ENCODE measurements at regions not wholly inside any gene's neighbourhood (a gene's known extent, or its start where the extent isn't known, plus 50 kb on each side); places are given as distances from the start of the nearest gene placed in this dataset.
"Not testable (repeated sequence)": the region's sequence is repeated elsewhere in the genome, so short reads cannot be mapped to it uniquely, and the experiment has no call there.

DNA sequence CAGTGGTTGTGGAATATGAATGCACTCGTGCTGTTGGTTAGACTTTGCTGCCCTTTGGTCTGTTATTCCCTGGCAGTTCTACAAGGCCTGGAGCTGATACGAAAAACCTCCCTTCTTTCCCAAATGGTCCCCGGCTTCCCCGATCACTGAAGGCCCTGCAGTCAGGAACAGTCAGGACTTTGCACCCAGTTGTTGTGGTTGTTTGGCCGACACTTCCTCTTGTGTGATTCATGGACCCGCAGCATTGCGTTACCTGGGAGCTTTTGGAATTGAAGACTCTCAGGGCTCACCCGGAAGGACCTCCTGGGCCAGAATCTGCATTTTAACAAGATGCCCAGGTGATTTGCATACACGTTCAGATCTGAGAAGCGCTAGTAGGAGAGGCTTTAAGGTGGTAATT, 106.8 kb upstream of the ZNF195 start:
- 13% methylated on average over 9 of the region's 10 CpGs for WGBS (ENCODE audit: low lambda C conversion rate)
- not testable (repeated sequence) for FAIRE-seq

DNA sequence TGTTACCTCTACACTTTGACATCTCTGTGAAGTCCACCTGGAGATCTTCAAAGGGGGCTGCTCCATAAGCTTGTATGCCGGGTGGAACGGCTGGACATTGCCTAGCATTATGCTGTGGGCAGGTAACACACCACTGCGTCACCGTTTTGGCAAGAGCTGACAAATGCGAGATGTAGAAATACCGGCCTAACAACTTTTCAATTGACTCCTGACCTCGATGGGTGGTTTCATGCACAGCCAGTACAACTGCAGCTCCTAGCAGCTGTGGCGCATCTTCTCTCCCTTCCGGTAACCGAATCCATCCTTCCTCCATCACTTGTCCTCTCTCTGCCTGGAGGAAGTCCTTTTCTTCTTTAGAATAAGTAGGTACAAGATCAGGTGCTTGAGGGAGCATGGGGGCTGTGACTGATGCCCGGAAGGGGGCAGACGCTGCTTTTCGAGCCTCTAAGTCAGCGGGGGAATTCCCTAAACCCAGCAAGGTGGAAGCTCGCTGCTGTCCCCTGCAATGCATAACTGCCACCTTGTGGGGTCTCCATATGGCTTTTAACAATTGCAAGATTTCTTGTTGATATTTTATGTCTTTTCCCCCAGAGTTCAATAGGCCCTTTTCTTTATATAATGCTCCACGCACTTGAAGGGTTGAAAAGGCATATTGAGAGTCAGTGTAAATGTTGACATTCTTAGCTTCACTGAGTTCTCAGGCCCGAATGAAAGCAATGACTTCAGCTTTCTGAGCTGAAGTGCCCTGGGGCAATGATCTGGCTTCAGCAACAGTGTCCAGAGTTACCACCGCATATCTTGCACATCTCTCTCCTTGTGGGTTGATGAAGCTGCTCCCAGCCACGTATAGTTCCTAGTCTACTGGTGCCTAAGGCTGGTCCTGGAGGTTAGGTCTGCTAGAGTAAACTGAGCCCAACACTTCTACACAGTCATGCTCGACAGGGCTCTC, 98.3 kb upstream of the ZNF195 start:
- POLR2A ChIA-PET; H3K27ac ChIP-seq (ENCODE audit: extremely low read length, insufficient read depth, low read length); H3K9me3 ChIP-seq (ENCODE audit: low read length); H3K27me3 ChIP-seq (ENCODE audit: control insufficient read depth in 1 of 2, insufficient read depth in 2 of 2, low read length in 2 of 2); H3K4me2 ChIP-seq (ENCODE audit: low read depth, low read length); FAIRE-seq; DNase-seq (ENCODE audit: low spot score); intact Hi-C loops (cut with micrococcal nuclease; ENCODE audit: unreplicated experiment); CTCF ChIA-PET (ENCODE audit: low intra/inter-chr PET ratio, low total read pairs); H3K79me2 ChIP-seq (ENCODE audit: insufficient read depth, low read length); ATAC-seq; H3K9ac ChIP-seq (ENCODE audit: insufficient read depth, low read depth, low read length); BruUV-seq (replicated peaks); H4K20me1 ChIP-seq (ENCODE audit: insufficient read depth, low read length); H3K4me1 ChIP-seq (ENCODE audit: insufficient read depth, low read length); H3K4me3 ChIP-seq (replicated peaks in 1 of 3; ENCODE audit: insufficient read depth in 1 of 3, low read depth in 2 of 3, low read length in 3 of 3); H3K36me3 ChIP-seq (replicated peaks in 1 of 2; ENCODE audit: control insufficient read depth in 1 of 2, insufficient read depth in 2 of 2, low read length in 2 of 2); in situ Hi-C loops (cut with HindIII; ENCODE audit: extremely low pct_ligation_motif_present, low pct_unique_long_range_greater_than_20kb); H2AFZ ChIP-seq (ENCODE audit: low read length): not testable (repeated sequence)
- 50% methylated on average over 19 of the region's 20 CpGs for WGBS (ENCODE audit: low lambda C conversion rate)

More for the DNA sequence above, 106.8 kb upstream of the ZNF195 start:
- H3K9me3 ChIP-seq (ENCODE audit: low read length); H4K20me1 ChIP-seq (ENCODE audit: insufficient read depth, low read length); BruUV-seq (replicated peaks); H3K27ac ChIP-seq (ENCODE audit: extremely low read length, insufficient read depth, low read length); H3K79me2 ChIP-seq (ENCODE audit: insufficient read depth, low read length); DNase-seq (ENCODE audit: low spot score); H3K4me1 ChIP-seq (ENCODE audit: insufficient read depth, low read length); CTCF ChIA-PET (ENCODE audit: low intra/inter-chr PET ratio, low total read pairs); POLR2A ChIA-PET; H2AFZ ChIP-seq (ENCODE audit: low read length); H3K9ac ChIP-seq (ENCODE audit: insufficient read depth, low read depth, low read length); H3K4me2 ChIP-seq (ENCODE audit: low read depth, low read length); intact Hi-C loops (cut with micrococcal nuclease; ENCODE audit: unreplicated experiment); ATAC-seq; H3K4me3 ChIP-seq (replicated peaks in 1 of 3; ENCODE audit: insufficient read depth in 1 of 3, low read depth in 2 of 3, low read length in 3 of 3); H3K36me3 ChIP-seq (replicated peaks in 1 of 2; ENCODE audit: control insufficient read depth in 1 of 2, insufficient read depth in 2 of 2, low read length in 2 of 2); in situ Hi-C loops (cut with HindIII; ENCODE audit: extremely low pct_ligation_motif_present, low pct_unique_long_range_greater_than_20kb); H3K27me3 ChIP-seq (ENCODE audit: control insufficient read depth in 1 of 2, insufficient read depth in 2 of 2, low read length in 2 of 2): not testable (repeated sequence)

DNA sequence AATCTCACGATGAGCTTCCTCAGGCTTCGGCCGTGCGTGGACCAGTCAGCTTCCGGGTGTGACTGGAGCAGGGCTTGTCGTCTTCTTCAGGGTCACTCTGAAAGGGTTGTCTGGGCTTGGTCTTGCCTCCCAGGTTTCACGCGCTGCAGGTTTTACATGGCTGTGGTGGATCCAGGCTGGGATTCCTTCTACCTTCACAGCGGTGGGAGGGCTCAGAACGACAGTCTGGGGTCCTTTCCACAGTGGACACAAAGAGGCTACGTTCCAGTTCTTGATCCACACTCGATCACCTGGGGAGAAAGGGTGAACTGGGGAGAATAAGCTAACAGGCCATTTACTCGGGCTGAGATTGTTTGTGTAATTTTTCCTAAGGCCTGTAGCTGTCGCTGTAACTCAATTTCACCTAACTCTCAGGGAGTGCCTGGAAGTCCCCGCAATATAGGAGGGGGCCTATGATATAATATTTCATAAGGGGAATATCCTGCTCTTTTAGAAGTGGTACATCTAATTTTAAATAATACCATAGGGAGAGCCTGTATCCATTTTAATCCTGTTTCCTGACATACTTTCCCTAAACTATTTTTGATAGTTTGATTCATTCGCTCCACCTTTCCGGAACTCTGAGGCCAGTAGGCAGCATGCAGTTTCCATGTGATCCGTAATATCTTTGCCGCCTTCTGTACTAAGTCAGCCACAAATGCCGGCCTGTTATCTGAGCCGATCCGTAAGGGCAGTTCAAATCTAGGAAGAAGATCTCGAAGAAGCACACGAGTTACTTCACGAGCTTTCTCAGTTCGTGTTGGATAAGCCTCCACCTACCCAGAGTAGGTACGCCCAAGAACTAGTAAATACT, 97.4 kb upstream of the ZNF195 start:
- H3K27me3 ChIP-seq (ENCODE audit: control insufficient read depth in 1 of 2, insufficient read depth in 2 of 2, low read length in 2 of 2); H3K27ac ChIP-seq (ENCODE audit: extremely low read length, insufficient read depth, low read length); H3K79me2 ChIP-seq (ENCODE audit: insufficient read depth, low read length); ATAC-seq; POLR2A ChIA-PET; H2AFZ ChIP-seq (ENCODE audit: low read length); in situ Hi-C loops (cut with HindIII; ENCODE audit: extremely low pct_ligation_motif_present, low pct_unique_long_range_greater_than_20kb); H4K20me1 ChIP-seq (ENCODE audit: insufficient read depth, low read length); H3K9me3 ChIP-seq (ENCODE audit: low read length); H3K4me3 ChIP-seq (replicated peaks in 1 of 3; ENCODE audit: insufficient read depth in 1 of 3, low read depth in 2 of 3, low read length in 3 of 3); H3K4me1 ChIP-seq (ENCODE audit: insufficient read depth, low read length); H3K36me3 ChIP-seq (replicated peaks in 1 of 2; ENCODE audit: control insufficient read depth in 1 of 2, insufficient read depth in 2 of 2, low read length in 2 of 2); H3K4me2 ChIP-seq (ENCODE audit: low read depth, low read length); BruUV-seq (replicated peaks); intact Hi-C loops (cut with micrococcal nuclease; ENCODE audit: unreplicated experiment); H3K9ac ChIP-seq (ENCODE audit: insufficient read depth, low read depth, low read length); CTCF ChIA-PET (ENCODE audit: low intra/inter-chr PET ratio, low total read pairs); FAIRE-seq; DNase-seq (ENCODE audit: low spot score): not testable (repeated sequence)
- 36% methylated on average over 17 of the region's 27 CpGs for WGBS (ENCODE audit: low lambda C conversion rate)

All from HepG2 (cell line).